ENCODE measurements at regions not wholly inside any gene's neighbourhood (a gene's known extent, or its start where the extent isn't known, plus 50 kb on each side); places are given as distances from the start of the nearest gene placed in this dataset.

DNA sequence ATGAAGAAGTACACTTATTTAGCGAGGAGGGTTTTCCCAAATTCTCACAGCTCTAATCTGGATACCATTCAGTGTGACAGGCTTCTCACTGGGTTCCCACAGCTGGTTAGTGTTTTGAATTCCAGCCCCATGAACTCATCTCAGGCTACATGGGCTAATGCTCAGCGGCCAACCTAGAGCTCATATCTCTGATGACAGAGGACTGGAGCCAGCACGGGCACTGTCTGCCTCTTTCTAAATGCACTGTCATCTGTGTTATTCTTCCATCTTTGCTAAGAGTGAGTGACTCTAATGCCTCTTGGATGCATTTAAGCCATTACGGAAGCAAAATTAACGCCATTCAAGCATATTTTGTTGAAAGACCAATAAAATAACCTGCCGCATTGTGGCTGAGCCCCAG lies 308.9 kb upstream of the JAG1 start:
- H3K4me3 ChIP-seq (ENCODE audit: low read length), result no peak overlapping the region
- peak; percentile 13 for DNase-seq (ENCODE audit: low read depth)
- TF ChIP-seq, protein P1, sequence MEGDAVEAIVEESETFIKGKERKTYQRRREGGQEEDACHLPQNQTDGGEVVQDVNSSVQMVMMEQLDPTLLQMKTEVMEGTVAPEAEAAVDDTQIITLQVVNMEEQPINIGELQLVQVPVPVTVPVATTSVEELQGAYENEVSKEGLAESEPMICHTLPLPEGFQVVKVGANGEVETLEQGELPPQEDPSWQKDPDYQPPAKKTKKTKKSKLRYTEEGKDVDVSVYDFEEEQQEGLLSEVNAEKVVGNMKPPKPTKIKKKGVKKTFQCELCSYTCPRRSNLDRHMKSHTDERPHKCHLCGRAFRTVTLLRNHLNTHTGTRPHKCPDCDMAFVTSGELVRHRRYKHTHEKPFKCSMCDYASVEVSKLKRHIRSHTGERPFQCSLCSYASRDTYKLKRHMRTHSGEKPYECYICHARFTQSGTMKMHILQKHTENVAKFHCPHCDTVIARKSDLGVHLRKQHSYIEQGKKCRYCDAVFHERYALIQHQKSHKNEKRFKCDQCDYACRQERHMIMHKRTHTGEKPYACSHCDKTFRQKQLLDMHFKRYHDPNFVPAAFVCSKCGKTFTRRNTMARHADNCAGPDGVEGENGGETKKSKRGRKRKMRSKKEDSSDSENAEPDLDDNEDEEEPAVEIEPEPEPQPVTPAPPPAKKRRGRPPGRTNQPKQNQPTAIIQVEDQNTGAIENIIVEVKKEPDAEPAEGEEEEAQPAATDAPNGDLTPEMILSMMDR (conservative IDR thresholded peaks at IDR 0.05; ENCODE audit: low read depth, low read length), result no peak

- TF ChIP-seq, protein P1 (conservative IDR thresholded peaks at IDR 0.05; ENCODE audit: low read depth, low read length), result no peak
- no peak overlapping the region for H3K4me3 ChIP-seq (ENCODE audit: low read length)
- no peak for DNase-seq (ENCODE audit: low read depth)
Observed at GRCh38 chr20:10984294-10984693, 310.5 kb upstream of the JAG1 start.

DNA sequence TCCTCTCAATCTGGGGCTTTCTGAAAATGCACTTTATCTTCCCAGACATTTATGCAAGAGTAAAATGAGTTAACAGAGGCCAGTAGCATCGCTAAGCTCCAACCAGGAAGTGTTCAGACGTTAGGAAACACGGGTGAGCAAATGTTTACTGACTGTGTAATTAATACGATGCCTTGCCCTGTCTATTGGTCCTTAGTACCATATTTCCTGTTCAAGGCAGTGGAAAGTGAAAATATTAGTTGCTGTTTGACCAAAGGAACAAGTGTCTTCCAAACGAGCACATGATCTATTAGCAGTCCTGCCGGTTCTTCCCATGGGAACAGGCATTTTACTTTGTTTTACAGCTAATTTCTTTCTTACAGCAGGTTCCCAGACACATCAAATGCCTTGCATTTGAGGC lies 311.1 kb upstream of the JAG1 start:
- no peak for DNase-seq (ENCODE audit: low read depth)
- TF ChIP-seq, protein P1 (conservative IDR thresholded peaks at IDR 0.05; ENCODE audit: low read depth, low read length), result no peak
- no peak overlapping the region for H3K4me3 ChIP-seq (ENCODE audit: low read length)

GRCh38 chr20:10985536-10985935 lies 311.7 kb upstream of the JAG1 start:
- no peak overlapping the region for H3K4me3 ChIP-seq (ENCODE audit: low read length)
- TF ChIP-seq, protein P1 (conservative IDR thresholded peaks at IDR 0.05; ENCODE audit: low read depth, low read length), result no peak
- no peak for DNase-seq (ENCODE audit: low read depth)

GRCh38 chr20:10986586-10986985 lies 312.8 kb upstream of the JAG1 start:
- no peak overlapping the region for H3K4me3 ChIP-seq (ENCODE audit: low read length)
- TF ChIP-seq, protein P1 (conservative IDR thresholded peaks at IDR 0.05; ENCODE audit: low read depth, low read length), result no peak
- DNase-seq (ENCODE audit: low read depth), result no peak

GRCh38 chr20:10987651-10988383 lies 314.0 kb upstream of the JAG1 start:
- H3K4me3 ChIP-seq (ENCODE audit: low read length), result no peak overlapping the region
- TF ChIP-seq, protein P1 (conservative IDR thresholded peaks at IDR 0.05; ENCODE audit: low read depth, low read length), result no peak
- no peak for DNase-seq (ENCODE audit: low read depth)

- no peak overlapping the region for H3K4me3 ChIP-seq (ENCODE audit: low read length)
- TF ChIP-seq, protein P1 (conservative IDR thresholded peaks at IDR 0.05; ENCODE audit: low read depth, low read length), result no peak
- no peak for DNase-seq (ENCODE audit: low read depth)
Observed at GRCh38 chr20:10990625-10991382, 317.0 kb upstream of the JAG1 start.
